Body of pancreas (tissue), 4 donors: ENCODE measurements at regions not wholly inside any gene's neighbourhood (a gene's known extent, or its start where the extent isn't known, plus 50 kb on each side); places are given as distances from the start of the nearest gene placed in this dataset.

Source experiments
- ATAC-seq: fragments of 150-250 bp; one replicate; pipeline ENCODE4 v1.9.1; 2016
- DNase-seq, 4 donors: peaks; one replicate each; pipeline ENCODE4 v3.0.0-alpha.2; 2019
- H3K27ac ChIP-seq, 4 donors: fragments of 200-600 bp; sonication (generic); 1 replicate in 3 of 4; 2 replicates in 1 of 4; pipeline versions ENCODE4 v1.5.1 to v1.6.1; 2016 to 2019; ENCODE audit warnings: mild to moderate bottlenecking in 1 of 4, mixed read lengths in 1 of 4, moderate library complexity in 1 of 4
- H3K27me3 ChIP-seq, 2 donors: fragments of 200-600 bp; sonication (generic); one replicate each; pipeline ENCODE4 v1.6.0; 2016; ENCODE audit warnings: mild to moderate bottlenecking in 1 of 2
- H3K36me3 ChIP-seq, 2 donors: fragments of 200-600 bp; sonication (generic); replicated peaks in 1 of 2; 2 replicates each; pipeline ENCODE4 v1.5.1; 2016; ENCODE audit warnings: low read depth in 2 of 2; ENCODE audit not compliant: insufficient read depth in 1 of 2
- H3K4me1 ChIP-seq: fragments of 200-600 bp; sonication (generic); one replicate; pipeline ENCODE4 v1.6.0; 2016
- H3K4me3 ChIP-seq, 2 donors: fragments of 200-600 bp; sonication (generic); 1 replicate in 1 of 2; 2 replicates in 1 of 2; pipeline ENCODE4 v1.5.1; 2016 to 2019
- H3K9me3 ChIP-seq, 3 donors: fragments of 200-600 bp; sonication (generic); 1 replicate in 2 of 3; 2 replicates in 1 of 3; pipeline ENCODE4 v1.5.1; 2016
- CTCF ChIP-seq, 7 experiments: fragments of 450-650 bp in 4 of 7; fragments of 200-600 bp in 3 of 7; sonication (generic) in 3 of 7; IDR thresholded peaks; one replicate each; pipeline ENCODE4 v1.5.1; 2016 to 2019; ENCODE audit warnings: antibody characterized with exemption in 7 of 7
- POLR2A ChIP-seq, 3 donors: fragments of 450-650 bp; IDR thresholded peaks; one replicate each; pipeline ENCODE4 v1.6.1; 2016; ENCODE audit warnings: antibody characterized with exemption in 3 of 3, mild to moderate bottlenecking in 2 of 3
- WGBS, 2 donors: methylation state at CpG; one replicate each; pipeline ENCODE4 v1.1.5; 2017; 5-methylcytosine and 5-hydroxymethylcytosine counted together
- intact Hi-C: fragments of 100-400 bp; cut with DNase I; formaldehyde crosslinking; loops from one replicate; pipeline ENCODE4 v1.15.1; 2023

DNA sequence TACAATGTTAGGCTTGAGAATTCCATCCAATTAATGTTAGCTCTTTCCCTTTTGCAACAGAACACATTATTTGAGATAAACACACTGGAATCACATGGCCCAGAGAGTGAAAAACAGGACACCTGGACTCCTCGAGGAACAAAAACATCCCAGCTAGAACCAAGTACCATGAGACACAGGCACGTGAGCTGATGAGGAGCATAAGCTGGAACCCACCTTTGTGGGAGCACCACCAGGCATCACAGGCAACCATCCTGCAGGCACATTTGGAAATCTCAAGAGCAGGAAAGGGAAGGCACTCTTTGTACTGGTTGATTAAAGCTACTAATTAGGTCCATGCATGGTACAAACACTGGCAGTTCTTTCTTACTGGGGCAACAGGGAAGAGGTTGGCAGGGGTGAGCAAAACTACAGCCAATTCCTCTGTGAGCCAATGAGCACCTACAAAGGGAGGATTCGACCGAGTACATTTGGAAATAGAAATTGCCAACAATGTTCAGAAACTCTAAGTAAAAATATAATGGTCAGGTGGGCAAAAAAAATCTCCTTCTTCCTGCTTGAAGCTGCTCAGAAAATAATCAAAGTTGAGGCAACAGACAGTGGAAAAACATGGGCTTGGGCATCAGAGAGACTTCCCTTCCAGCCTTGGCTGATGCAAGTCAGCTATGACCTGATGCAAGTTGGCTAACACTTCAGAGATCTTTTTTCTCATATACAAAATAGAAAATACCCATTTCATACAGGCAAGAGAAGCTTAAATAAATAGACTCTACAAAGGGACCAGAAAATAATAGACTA is 216.7 kb downstream of the NUAK1 start:
- TF ChIP-seq POLR2A (IDR thresholded peaks at IDR 0.05) (no peak), CTCF (IDR thresholded peaks at IDR 0.05) (no peak)
- WGBS, 2 donors, result 61 to 69% methylated on average over 4 of the region's 4 CpGs
- Histone ChIP-seq H3K36me3 (no peaks in the 10 kb centered on the region), H3K27me3 (no peaks in the 10 kb centered on the region), H3K4me1 (no peaks in the 10 kb centered on the region), H3K27ac (no peak overlapping the region), H3K4me3 (no peak overlapping the region), H3K9me3 (no peaks in the 10 kb centered on the region)
- intact Hi-C loops, result no loop called here
- ATAC-seq (no peak), DNase-seq (no peak)

DNA sequence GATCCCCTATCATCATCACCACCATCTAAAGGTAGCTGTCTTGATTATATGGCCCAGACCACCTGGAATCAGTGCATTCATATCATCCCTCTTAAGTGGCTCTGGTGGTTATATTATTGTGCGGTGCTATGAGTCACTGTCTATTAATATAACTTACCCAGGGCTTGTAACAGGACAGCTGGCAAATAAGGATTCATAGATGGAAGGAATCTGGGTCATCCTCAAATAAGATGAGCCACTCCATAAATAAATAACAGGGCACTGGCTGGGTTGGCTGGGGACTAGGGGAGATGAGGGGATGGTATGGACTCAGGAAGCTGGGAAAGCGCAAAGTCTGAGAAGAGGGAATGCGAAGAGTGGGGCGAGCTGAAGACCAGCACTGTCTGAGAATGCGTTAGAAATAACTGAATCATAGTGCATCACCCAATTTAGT is 216.1 kb downstream of the NUAK1 start:
- TF ChIP-seq CTCF (IDR thresholded peaks at IDR 0.05), result no peak
- TF ChIP-seq POLR2A (IDR thresholded peaks at IDR 0.05), result no peak
- DNase-seq (no peak), ATAC-seq (no peak)
- Histone ChIP-seq H3K4me3 (no peak overlapping the region), H3K36me3 (no peaks in the 10 kb centered on the region), H3K27me3 (no peaks in the 10 kb centered on the region), H3K9me3 (no peaks in the 10 kb centered on the region), H3K4me1 (no peaks in the 10 kb centered on the region), H3K27ac (no peak overlapping the region)
- intact Hi-C loops, result no loop called here
- 85 to 90% methylated on average over 5 of the region's 5 CpGs for WGBS, 2 donors

DNA sequence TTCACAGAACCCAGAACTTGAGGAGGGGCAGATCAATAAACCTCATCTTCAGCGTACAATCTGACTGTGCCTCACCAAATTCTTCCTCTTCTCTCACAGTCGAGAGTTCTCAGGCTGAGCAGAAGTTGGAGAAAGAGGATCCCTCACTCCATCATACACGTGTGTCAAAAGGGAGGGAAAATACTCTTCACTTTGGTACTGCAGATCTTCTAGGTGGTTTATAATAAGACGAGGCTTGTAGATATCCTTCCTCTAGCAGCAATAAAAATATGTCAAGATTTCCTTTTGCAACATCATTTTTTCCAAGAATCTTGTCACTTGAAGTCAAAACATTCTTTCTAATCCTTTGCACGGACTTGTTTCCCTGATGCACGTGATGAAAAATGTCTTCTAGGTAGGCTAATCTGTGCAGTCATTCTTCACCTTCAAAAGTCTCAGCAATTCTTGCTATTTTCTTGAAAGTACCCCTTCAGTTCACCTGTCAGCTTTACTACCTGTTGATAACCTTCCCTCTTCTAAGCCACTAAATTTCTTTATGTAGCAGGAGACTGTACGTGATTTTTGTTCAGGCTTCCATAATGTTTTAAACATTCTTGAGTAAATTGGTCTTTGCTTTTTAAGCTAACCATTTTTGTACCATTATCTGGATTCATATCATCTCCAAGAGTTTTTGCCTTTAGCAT is 214.1 kb downstream of the NUAK1 start:
- no peak overlapping the region for H3K4me3 ChIP-seq
- no peaks in the 10 kb centered on the region for H3K36me3 ChIP-seq
- TF ChIP-seq CTCF (IDR thresholded peaks at IDR 0.05) (no peak), POLR2A (IDR thresholded peaks at IDR 0.05) (no peak)
- DNase-seq (no peak), ATAC-seq (no peak)
- H3K9me3 ChIP-seq, result no peaks in the 10 kb centered on the region
- H3K27me3 ChIP-seq, result no peaks in the 10 kb centered on the region
- H3K27ac ChIP-seq, result no peak overlapping the region
- 41 to 46% methylated on average over 7 of the region's 7 CpGs for WGBS, 2 donors
- intact Hi-C loops, result no loop called here
- no peaks in the 10 kb centered on the region for H3K4me1 ChIP-seq

- WGBS, 2 donors, result 69 to 70% methylated on average over 5 of the region's 5 CpGs
- Histone ChIP-seq H3K9me3 (no peaks in the 10 kb centered on the region), H3K4me1 (peaks cover 5% of the 10 kb centered on the region), H3K27ac (no peak overlapping the region), H3K4me3 (no peak overlapping the region), H3K27me3 (no peaks in the 10 kb centered on the region), H3K36me3 (no peaks in the 10 kb centered on the region)
- DNase-seq (no peak), ATAC-seq (no peak)
- TF ChIP-seq CTCF (IDR thresholded peaks at IDR 0.05), result no peak
- no peak for TF ChIP-seq POLR2A (IDR thresholded peaks at IDR 0.05)
- intact Hi-C loops, result no loop called here
Observed at GRCh38 chr12:105927564-105927963, 211.2 kb downstream of the NUAK1 start.
